ENCODE measurements at regions not wholly inside any gene's neighbourhood (a gene's known extent, or its start where the extent isn't known, plus 50 kb on each side); places are given as distances from the start of the nearest gene placed in this dataset.

DNA sequence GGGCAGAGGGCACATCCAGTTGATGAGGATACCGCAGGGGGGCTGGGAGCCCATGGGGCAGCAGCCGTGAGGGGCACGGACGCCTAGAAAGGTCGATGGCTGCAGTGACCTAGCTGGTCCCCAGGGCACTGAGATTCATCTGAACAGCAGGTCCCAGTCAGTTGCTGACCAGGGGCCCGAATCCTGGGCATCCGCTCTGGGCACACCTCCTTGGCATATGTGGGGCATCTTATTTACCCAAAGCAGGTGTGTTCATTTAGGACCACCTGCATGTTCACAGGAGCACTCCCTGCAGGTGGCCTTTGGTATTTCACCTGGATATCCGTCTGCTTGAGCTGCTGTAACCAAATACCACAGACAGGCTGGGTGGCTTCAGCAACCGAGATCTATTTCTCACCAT is 72.0 kb upstream of the ODC1 start:
- FAIRE-seq (peak; percentile 55), DNase-seq (ENCODE audit: insufficient read length, low spot score) (no peak)

GRCh38 chr2:10519394-10519740 is 71.2 kb upstream of the ODC1 start:
- no peak for FAIRE-seq

GRCh38 chr2:10518470-10519393 is 70.6 kb upstream of the ODC1 start:
- FAIRE-seq (no peak), DNase-seq (ENCODE audit: insufficient read length, low spot score) (no peak)

More at GRCh38 chr2:10519394-10519740, 71.2 kb upstream of the ODC1 start:
- no peak for DNase-seq (ENCODE audit: insufficient read length, low spot score)

DNA sequence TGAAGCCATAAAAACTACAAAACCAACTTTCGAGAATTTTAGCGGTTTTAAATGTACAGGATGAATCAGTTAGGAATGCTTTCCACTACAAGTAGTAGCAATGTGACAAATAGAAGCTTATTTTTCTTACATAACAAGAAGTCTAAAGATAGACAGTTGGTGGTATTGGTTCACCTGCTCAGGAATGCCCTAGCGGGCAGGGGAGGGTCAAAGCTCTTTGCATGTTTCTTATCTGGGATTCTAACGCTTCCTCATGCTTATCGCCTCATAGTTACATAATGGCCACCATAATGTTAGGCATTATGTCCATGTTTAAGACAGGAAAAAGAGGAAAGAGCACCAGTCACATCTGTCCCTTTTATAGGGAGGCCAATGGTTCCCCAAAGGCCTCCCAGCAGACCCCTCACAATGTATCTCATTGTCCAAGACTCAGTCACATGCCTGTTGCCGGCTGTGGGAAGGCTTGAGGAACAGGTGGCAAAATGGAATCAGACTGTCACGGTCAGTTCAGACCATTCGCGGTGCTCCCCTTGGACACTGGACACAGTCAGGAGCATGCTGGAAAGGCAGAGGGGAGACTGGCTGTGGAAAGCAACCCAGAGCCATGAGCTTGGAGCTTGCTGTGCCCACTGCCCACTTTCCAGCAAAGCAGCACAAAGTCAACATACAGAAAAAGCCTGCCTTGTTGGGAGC is 69.4 kb upstream of the ODC1 start:
- DNase-seq (ENCODE audit: insufficient read length, low spot score): no peak
- FAIRE-seq: no peak

GRCh38 chr2:10515887-10516286 is 67.8 kb upstream of the ODC1 start:
- DNase-seq (ENCODE audit: insufficient read length, low spot score) (no peak), FAIRE-seq (no peak)

DNA sequence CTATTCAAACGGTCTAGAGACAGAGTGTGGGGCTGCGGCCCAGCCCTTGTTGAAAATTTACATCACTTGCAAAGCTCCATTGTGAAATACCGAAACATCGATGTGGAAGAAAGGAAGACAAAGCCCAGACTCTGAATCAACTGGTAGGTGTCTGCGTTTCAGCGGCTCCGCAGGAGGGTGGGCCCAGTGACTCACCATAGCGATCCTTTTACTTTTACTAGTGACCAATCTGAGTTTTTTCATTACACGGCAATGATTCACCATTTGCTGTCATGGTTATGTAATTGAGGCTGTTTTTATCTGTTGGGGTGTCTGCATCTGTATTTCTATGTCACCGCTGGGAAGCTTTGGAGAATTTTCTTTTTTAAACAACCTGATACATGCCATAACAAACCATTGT is 66.6 kb upstream of the ODC1 start:
- peak; percentile 86 for DNase-seq (ENCODE audit: insufficient read length, low spot score)
- FAIRE-seq: no peak

DNA sequence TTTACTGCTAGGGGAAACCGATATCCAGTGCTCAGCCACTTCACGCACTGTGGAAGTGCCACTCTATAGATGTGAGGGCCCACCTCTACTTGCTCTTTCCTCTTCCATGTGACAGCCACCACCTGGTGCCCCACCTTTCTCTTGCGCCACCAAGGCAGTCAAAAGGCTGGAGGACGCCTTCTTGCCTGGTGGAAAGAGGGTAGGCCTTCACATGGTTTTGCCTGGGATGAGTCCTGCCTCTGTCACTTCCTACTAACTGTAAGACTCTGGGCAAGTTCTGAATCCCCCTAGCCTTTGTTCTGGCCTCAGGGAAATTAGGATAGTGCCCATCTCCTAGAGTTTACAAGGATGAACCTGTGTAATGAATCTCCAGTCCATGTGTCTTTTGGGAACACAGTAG is 66.1 kb upstream of the ODC1 start:
- no peak for DNase-seq (ENCODE audit: insufficient read length, low spot score)
- FAIRE-seq: no peak

GRCh38 chr2:10513201-10513600 is 65.1 kb upstream of the ODC1 start:
- FAIRE-seq (no peak), DNase-seq (ENCODE audit: insufficient read length, low spot score) (no peak)

- FAIRE-seq (no peak), DNase-seq (ENCODE audit: insufficient read length, low spot score) (no peak)
These were observed 59.9 kb upstream of the ODC1 start for GRCh38 chr2:10508038-10508437.

GRCh38 chr2:10507106-10507505 is 59.0 kb upstream of the ODC1 start:
- FAIRE-seq (no peak), DNase-seq (ENCODE audit: insufficient read length, low spot score) (no peak)

GRCh38 chr2:10504994-10505820 is 57.1 kb upstream of the ODC1 start:
- FAIRE-seq (no peak), DNase-seq (ENCODE audit: insufficient read length, low spot score) (no peak)

GRCh38 chr2:10504370-10504993 is 56.4 kb upstream of the ODC1 start:
- DNase-seq (ENCODE audit: insufficient read length, low spot score) (no peak), FAIRE-seq (no peak)

- no peak for DNase-seq (ENCODE audit: insufficient read length, low spot score)
- FAIRE-seq: no peak
These were observed 54.6 kb upstream of the ODC1 start for GRCh38 chr2:10502803-10503107.

GRCh38 chr2:10501980-10502802 is 54.1 kb upstream of the ODC1 start:
- FAIRE-seq (no peak), DNase-seq (ENCODE audit: insufficient read length, low spot score) (no peak)

- DNase-seq (ENCODE audit: insufficient read length, low spot score) (no peak), FAIRE-seq (no peak)
These were observed 53.4 kb upstream of the ODC1 start for GRCh38 chr2:10501451-10501961.

GRCh38 chr2:10500601-10501361 is 52.7 kb upstream of the ODC1 start:
- DNase-seq (ENCODE audit: insufficient read length, low spot score) (no peak), FAIRE-seq (no peak)

DNA sequence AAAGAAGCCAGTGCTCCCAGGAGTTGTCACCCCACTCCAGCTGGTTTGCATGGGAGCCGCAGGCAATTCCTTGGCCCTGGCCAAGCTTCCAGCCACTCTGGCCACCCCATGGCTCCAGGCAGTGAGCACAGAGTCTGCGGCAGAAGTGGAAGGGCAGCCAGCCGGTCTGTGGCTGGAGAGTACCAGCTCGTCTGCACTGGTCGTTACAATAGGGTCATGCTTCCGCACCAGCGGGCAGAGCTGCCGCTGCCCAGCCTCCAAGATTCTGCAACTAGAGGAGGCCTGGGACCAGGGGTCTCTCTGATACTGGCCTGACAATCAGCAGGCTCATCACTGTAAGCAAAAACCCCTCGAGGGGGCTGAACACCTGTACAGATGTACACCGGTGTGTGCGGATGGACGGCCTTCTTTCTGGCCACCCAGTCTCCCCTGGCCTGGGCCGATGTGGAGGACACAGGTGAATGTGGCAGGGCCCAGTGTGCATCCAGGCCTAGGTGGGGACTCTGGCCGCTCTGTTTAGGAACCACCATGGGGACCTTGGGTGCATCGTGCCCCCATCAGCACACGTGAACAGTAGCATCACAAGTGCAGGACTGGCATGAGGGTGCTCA is 51.9 kb upstream of the ODC1 start:
- peak; percentile 13 for FAIRE-seq
- DNase-seq (ENCODE audit: insufficient read length, low spot score): no peak

DNA sequence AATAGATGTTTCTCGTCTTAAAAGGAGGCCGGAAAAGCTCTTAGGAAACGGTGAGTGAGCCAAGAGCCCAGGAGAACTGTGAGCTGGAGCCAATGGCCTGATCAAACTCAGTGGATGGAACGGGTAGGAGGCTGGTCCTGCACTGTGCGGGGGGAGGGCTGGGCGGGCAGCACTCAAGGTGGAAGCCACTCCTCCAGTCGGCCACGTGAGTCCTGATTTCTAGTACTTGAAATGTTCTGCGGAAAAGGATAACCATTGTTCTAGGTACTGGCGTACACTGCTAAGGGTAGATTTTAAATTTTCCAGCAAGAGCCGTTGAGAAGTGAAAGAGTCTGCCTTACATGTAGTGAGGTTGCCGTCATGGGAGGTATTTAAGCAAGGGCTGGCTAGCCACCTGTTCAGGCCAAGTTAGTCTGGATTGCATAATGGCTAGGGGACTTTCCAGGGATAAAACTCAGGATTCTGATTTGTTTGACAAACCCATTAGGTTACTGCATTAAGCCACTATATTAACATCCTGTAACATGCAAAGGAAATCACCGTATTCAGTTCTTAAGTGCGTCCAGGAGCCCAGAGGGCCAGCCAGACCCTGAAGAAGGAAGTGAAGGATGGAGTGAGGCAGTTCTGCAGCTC is 51.3 kb upstream of the ODC1 start:
- no peak for FAIRE-seq
- DNase-seq (ENCODE audit: insufficient read length, low spot score): no peak
